GM12878 (cell line): ENCODE measurements at regions not wholly inside any gene's neighbourhood (a gene's known extent, or its start where the extent isn't known, plus 50 kb on each side); places are given as distances from the start of the nearest gene placed in this dataset.

ENCODE experiments used
- RCOR1 ChIP-seq: conservative IDR thresholded peaks from 2 replicates; pipeline ENCODE4 v1.6.1; 2012; ENCODE audit warnings: low read depth, low read length, improper control_type of control experiment
- SP1 ChIP-seq: IDR thresholded peaks from one replicate; pipeline ENCODE4 v1.6.1; 2011; ENCODE audit warnings: low read depth, low read length
- SUZ12 ChIP-seq: fragments of 200-600 bp; sonication (generic); IDR thresholded peaks from one replicate; pipeline ENCODE4 v1.6.1; 2018; ENCODE audit warnings: antibody characterized with exemption, mild to moderate bottlenecking; ENCODE audit not compliant: unreplicated experiment
- TF ChIP-seq, protein P1 (sequence below): IDR thresholded peaks from 2 replicates; pipeline ENCODE4 v1.6.1; 2012; ENCODE audit warnings: mild to moderate bottlenecking, low read depth, low read length
- TF ChIP-seq, protein P2 (sequence below), 3 experiments: IDR thresholded peaks in 2 of 3; conservative IDR thresholded peaks in 1 of 3; 2 replicates each; pipeline ENCODE4 v1.5.1; 2011; ENCODE audit warnings: low read depth in 3 of 3, low read length in 3 of 3, mild to moderate bottlenecking in 3 of 3, control low read depth in 2 of 3, moderate library complexity in 2 of 3, inconsistent platforms in 1 of 3, mixed read lengths in 1 of 3; ENCODE audit not compliant: control insufficient read depth in 2 of 3, insufficient read depth in 1 of 3; ENCODE audit errors: extremely low read depth in 1 of 3

DNA sequence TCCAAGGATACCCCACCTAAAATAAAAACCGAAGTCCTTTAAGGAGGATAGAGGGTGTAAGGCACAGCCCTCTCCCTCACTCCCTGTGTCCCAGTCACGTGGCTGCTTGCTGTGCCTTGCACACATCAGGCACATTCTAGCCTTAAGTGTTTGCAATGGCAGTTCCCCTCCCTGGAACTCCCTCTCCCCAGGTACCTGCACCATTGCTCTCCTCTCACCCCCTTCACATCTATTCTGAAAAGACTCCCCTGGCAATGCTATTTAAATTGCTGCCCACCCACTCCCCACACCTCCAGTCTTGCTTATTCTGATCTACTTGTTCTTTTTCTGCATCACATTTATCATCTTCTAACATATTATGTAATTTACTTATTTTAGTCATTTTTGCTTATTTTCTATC lies 91.6 kb upstream of the LNX1 start:
- TF ChIP-seq RCOR1 (no peak), SUZ12 (no peak), SP1 (no peak)
- TF ChIP-seq, protein P1, sequence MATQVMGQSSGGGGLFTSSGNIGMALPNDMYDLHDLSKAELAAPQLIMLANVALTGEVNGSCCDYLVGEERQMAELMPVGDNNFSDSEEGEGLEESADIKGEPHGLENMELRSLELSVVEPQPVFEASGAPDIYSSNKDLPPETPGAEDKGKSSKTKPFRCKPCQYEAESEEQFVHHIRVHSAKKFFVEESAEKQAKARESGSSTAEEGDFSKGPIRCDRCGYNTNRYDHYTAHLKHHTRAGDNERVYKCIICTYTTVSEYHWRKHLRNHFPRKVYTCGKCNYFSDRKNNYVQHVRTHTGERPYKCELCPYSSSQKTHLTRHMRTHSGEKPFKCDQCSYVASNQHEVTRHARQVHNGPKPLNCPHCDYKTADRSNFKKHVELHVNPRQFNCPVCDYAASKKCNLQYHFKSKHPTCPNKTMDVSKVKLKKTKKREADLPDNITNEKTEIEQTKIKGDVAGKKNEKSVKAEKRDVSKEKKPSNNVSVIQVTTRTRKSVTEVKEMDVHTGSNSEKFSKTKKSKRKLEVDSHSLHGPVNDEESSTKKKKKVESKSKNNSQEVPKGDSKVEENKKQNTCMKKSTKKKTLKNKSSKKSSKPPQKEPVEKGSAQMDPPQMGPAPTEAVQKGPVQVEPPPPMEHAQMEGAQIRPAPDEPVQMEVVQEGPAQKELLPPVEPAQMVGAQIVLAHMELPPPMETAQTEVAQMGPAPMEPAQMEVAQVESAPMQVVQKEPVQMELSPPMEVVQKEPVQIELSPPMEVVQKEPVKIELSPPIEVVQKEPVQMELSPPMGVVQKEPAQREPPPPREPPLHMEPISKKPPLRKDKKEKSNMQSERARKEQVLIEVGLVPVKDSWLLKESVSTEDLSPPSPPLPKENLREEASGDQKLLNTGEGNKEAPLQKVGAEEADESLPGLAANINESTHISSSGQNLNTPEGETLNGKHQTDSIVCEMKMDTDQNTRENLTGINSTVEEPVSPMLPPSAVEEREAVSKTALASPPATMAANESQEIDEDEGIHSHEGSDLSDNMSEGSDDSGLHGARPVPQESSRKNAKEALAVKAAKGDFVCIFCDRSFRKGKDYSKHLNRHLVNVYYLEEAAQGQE = no peak
- TF ChIP-seq, protein P2, sequence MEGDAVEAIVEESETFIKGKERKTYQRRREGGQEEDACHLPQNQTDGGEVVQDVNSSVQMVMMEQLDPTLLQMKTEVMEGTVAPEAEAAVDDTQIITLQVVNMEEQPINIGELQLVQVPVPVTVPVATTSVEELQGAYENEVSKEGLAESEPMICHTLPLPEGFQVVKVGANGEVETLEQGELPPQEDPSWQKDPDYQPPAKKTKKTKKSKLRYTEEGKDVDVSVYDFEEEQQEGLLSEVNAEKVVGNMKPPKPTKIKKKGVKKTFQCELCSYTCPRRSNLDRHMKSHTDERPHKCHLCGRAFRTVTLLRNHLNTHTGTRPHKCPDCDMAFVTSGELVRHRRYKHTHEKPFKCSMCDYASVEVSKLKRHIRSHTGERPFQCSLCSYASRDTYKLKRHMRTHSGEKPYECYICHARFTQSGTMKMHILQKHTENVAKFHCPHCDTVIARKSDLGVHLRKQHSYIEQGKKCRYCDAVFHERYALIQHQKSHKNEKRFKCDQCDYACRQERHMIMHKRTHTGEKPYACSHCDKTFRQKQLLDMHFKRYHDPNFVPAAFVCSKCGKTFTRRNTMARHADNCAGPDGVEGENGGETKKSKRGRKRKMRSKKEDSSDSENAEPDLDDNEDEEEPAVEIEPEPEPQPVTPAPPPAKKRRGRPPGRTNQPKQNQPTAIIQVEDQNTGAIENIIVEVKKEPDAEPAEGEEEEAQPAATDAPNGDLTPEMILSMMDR (IDR thresholded peaks at IDR 0.05 in 2 of 3, conservative IDR thresholded peaks at IDR 0.05 in 1 of 3; ENCODE audit: control insufficient read depth in 2 of 3, extremely low read depth in 1 of 3, insufficient read depth in 1 of 3, low read depth in 3 of 3, low read length in 3 of 3) = no peak
